ENCODE measurements at regions not wholly inside any gene's neighbourhood (a gene's known extent, or its start where the extent isn't known, plus 50 kb on each side); places are given as distances from the start of the nearest gene placed in this dataset.

DNA sequence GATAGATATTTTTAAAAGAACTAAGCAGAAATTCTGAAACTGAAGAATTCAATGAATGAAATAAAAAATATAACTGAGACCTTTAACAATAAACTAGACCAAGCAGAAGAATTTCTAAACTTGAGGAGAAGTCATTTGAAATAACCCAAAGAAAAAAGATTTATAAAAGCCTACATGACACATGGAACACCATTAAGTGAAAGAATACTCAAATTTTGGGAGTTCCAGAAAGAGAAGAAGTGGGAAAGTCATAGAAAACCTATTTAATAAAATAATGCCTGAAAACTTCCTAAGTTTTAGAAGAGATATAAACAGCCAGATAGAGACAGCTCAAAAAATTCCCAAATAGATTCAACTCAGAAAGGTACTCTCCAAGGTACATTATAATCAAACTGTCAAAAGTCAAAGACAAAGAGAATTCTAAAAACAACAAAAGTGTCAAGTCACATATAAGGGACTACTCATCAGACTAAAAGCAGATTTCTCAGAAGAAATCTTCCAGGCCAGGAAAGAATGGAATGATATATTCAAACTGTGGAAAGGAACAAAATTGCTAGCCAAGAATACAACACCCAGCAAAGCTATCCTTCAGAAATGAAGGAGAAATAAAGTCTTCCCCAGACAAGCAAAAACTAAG, 72.9 kb upstream of the GNAZ start:
- DNase-seq (ENCODE audit: low read depth in 4 of 4, low spot score in 1 of 4) = no peak

GRCh38 chr22:22997988-22998387, 72.3 kb upstream of the GNAZ start:
- DNase-seq (ENCODE audit: low read depth in 4 of 4, low spot score in 1 of 4) = no peak

GRCh38 chr22:22999523-22999922, 70.8 kb upstream of the GNAZ start:
- DNase-seq (ENCODE audit: low read depth in 4 of 4, low spot score in 1 of 4) = no peak

DNA sequence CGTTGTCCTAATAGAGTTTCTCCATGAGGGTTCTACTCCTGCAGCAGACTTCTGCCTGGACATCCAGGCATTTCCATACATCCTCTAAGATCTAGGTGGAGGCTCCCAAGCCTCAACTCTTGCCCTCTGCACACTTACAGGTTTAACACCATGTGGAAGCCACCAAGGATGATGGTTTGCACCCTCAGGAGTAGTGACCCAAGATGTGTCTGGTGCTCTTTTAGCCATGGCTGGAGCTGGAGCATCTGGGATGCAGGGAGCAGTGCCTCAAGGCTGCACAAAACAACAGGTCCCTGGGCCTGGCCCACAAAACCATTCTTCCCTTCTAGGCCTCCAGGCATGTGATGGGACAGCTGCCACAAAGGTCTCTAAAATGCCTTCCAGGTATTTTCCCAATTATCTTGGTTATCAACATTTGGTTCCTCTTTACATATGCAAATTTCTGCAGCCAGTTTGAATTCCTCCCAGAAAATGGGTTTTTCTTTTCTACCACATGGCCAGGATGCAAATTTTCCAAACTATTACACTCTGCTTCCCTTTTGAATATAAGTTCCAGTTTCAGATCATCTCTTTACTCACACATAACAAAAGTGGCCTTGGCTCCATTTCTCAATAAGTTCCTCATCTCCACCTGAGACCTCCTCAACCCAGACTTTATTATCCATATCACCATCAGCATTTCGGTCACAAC, 69.5 kb upstream of the GNAZ start:
- DNase-seq (ENCODE audit: low read depth in 4 of 4, low spot score in 1 of 4) = no peak

DNA sequence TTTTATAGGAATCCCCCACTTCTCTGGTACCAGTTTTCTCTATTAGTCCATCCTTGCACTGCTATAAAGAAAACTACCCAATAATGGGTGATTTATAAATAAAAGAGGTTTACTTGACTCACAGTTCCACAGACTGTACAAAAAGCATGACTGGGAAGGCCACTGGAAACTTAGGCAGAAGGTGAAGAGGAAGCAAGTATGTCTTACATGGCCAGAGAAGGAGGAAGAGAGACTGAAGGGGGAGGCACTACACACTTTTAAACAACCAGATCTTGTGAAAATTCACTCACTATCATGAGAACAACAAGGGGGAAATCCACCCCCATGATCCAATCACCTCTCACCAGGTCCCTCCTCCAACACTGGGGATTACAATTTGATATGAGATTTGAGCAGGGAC, 68.9 kb upstream of the GNAZ start:
- DNase-seq (ENCODE audit: low read depth in 4 of 4, low spot score in 1 of 4) = no peak

- no peak for DNase-seq (ENCODE audit: low read depth in 4 of 4, low spot score in 1 of 4)
Measured at GRCh38 chr22:23002612-23003180, 67.6 kb upstream of the GNAZ start.

- no peak for DNase-seq (ENCODE audit: low read depth in 4 of 4, low spot score in 1 of 4)
Measured at GRCh38 chr22:23007823-23008222, 62.5 kb upstream of the GNAZ start.

DNA sequence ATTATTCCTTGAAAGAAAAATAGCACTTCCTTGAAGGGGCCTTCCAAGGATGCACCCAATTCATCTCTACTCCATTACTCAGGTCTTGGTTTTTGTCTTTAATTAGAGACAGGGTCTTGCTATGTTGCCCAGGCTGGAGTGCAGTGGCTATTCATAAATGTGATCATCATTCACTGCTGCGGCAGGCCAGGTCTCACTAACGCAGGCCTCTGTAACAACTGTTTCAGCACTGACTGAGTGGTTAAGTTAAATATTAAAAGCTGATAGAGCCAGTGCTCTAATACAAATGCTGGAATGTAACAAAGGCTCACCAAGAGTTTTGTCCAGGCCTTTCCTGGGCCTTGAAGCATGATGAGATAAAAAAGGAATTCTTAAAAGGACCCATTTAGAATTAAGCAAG, 61.4 kb upstream of the GNAZ start:
- no peak for DNase-seq (ENCODE audit: low read depth in 4 of 4, low spot score in 1 of 4)
